NCI-H82 (cell line): ENCODE measurements at regions not wholly inside any gene's neighbourhood (a gene's known extent, or its start where the extent isn't known, plus 50 kb on each side); places are given as distances from the start of the nearest gene placed in this dataset.
"Not testable (repeated sequence)": the region's sequence is repeated elsewhere in the genome, so short reads cannot be mapped to it uniquely, and the experiment has no call there.

Experiments
- DNase-seq: peaks from one replicate; lab custom pipeline; 2025; lab: John Stamatoyannopoulos, UW

GRCh38 chr6:102126488-102126887 is 733.0 kb downstream of the GRIK2 start:
- DNase-seq, result no peak

- peak; percentile 1 for DNase-seq
Measured at GRCh38 chr6:102127253-102127652, 733.7 kb downstream of the GRIK2 start.

DNA sequence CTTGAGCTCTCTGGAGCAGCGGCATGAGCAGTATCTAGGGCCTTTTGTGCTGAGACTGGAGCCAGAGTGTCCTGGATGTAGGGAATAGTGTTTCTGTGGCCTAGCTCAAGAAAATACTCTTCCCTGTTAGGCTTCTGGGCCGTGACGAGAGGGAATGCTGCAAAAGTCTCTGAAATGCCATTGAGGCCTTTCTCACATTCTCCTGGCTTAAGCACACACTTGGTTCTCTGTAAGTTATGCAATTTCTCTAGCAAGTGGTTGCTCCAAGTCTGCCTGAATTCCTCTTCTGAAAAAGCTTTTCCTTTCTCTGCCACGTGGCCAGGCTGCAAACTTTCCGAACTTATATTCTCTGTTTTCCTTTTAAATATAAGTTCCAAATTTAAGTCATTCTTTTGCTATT is 744.4 kb downstream of the GRIK2 start:
- DNase-seq, result no peak

GRCh38 chr6:102149191-102149590 is 755.7 kb downstream of the GRIK2 start:
- DNase-seq, result no peak

- no peak for DNase-seq
Measured at GRCh38 chr6:102150549-102150948, 757.0 kb downstream of the GRIK2 start.

GRCh38 chr6:102154176-102154575 is 760.7 kb downstream of the GRIK2 start:
- DNase-seq, result no peak

- DNase-seq, result no peak
Measured at GRCh38 chr6:102154874-102155273, 761.4 kb downstream of the GRIK2 start.

GRCh38 chr6:102169802-102170201 is 776.3 kb downstream of the GRIK2 start:
- DNase-seq, result not testable (repeated sequence)

DNA sequence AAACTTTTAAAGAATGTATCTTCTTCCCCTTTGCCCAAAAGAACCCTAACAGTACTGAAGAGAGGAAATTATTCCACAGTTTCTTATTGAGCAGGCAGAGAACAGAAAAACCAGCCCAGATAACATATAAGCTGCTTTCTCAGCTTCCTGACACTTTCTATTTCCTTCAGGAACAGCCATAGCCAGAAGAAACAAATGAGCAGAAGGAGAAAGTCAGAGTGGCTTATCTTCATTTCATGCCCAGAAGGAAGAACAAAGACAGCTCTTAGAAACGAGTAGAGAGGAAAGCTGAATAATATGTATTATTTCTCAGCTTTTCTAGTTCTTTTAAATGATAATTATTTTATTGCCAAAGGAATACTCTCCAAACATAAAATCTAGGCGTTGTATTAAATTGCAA is 793.7 kb downstream of the GRIK2 start:
- DNase-seq, result no peak

- no peak for DNase-seq
Measured at GRCh38 chr6:102195311-102195710, 801.8 kb downstream of the GRIK2 start.

- DNase-seq, result peak; percentile 0
Measured at GRCh38 chr6:102197211-102197610, 803.7 kb downstream of the GRIK2 start.

DNA sequence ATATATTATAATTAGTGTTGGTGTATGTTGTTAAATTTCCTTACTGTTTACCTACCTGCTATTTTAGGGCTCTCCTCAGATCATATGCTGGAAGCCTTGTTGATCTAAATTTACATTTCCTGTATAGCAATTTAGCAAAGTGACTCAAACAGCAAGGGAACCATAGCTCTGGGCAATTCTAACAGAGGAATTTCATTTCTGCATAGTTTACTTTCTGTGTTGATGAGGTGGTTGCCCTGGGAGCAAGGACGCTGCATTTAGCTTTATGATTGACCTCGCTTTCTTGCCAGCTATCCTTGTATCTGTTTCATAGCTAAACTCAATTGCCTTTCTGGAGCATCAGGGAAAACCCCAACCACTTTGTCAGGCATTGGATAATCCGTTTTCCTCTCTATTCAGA is 810.8 kb downstream of the GRIK2 start:
- DNase-seq, result no peak

DNA sequence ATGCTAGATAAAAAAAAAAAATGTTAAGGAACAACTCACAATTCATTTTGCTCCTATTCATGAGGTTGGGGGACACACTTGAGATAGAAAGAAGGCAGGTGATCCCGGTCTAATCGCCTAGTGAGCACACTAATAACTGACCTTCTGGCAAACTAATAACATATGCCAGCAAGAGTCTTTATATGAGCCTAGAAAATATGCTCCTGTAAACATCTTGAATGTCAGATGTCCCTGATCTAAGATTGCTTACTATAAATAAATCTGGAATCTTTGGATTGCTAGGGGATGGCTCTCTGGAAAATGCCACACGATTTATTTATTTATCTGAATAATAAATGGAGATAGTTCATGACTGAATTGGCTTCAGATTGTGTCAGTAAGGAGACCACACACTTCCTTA is 821.9 kb downstream of the GRIK2 start:
- peak; percentile 1 for DNase-seq

GRCh38 chr6:102216232-102216631 is 822.7 kb downstream of the GRIK2 start:
- DNase-seq, result no peak

DNA sequence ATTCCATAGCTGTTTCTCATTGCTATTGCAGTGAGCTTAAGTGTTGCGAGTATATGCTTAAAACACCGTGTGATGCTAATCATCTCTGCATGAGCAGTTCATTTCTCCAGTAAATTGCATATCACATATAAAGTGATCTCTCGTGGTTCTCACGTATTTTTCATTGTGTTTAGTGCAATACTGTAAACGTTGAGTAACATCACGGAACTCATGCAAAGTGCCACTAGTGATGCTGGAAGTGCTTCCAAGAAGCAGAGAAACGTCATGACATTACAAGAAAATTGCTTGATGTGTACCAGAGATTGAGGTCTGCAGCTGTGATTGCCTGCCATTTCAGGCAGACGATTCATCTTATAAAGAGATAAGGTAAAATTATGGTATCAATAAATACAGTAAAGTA is 830.4 kb downstream of the GRIK2 start:
- DNase-seq, result no peak

- DNase-seq, result no peak
Measured at GRCh38 chr6:102229271-102229670, 835.8 kb downstream of the GRIK2 start.
